Keratinocyte (primary cell): ENCODE measurements at regions not wholly inside any gene's neighbourhood (a gene's known extent, or its start where the extent isn't known, plus 50 kb on each side); places are given as distances from the start of the nearest gene placed in this dataset.

Experiments used
- EZH2 ChIP-seq: IDR thresholded peaks from one replicate; pipeline ENCODE4 v1.6.1; 2012; ENCODE audit warnings: inconsistent platforms, mild to moderate bottlenecking, low read length, moderate library complexity
- TF ChIP-seq, protein P1 (sequence below), 3 experiments: IDR thresholded peaks in 1 of 3; conservative IDR thresholded peaks in 1 of 3; optimal IDR thresholded peaks in 1 of 3; 2 replicates in 2 of 3; 3 replicates in 1 of 3; pipeline versions ENCODE3 to v1.5.1; 2011; ENCODE audit warnings: low read length in 3 of 3, mild to moderate bottlenecking in 3 of 3, moderate library complexity in 2 of 3, control low read depth in 1 of 3, inconsistent platforms in 1 of 3; ENCODE audit not compliant: insufficient read depth in 2 of 3; ENCODE audit errors: extremely low read depth in 1 of 3

GRCh38 chr12:19644571-19644970 is 205.3 kb downstream of the AEBP2 start:
- TF ChIP-seq, protein P1, sequence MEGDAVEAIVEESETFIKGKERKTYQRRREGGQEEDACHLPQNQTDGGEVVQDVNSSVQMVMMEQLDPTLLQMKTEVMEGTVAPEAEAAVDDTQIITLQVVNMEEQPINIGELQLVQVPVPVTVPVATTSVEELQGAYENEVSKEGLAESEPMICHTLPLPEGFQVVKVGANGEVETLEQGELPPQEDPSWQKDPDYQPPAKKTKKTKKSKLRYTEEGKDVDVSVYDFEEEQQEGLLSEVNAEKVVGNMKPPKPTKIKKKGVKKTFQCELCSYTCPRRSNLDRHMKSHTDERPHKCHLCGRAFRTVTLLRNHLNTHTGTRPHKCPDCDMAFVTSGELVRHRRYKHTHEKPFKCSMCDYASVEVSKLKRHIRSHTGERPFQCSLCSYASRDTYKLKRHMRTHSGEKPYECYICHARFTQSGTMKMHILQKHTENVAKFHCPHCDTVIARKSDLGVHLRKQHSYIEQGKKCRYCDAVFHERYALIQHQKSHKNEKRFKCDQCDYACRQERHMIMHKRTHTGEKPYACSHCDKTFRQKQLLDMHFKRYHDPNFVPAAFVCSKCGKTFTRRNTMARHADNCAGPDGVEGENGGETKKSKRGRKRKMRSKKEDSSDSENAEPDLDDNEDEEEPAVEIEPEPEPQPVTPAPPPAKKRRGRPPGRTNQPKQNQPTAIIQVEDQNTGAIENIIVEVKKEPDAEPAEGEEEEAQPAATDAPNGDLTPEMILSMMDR (optimal IDR thresholded peaks at IDR 0.05 in 1 of 3, IDR thresholded peaks at IDR 0.05 in 1 of 3, conservative IDR thresholded peaks at IDR 0.05 in 1 of 3; ENCODE audit: extremely low read depth in 1 of 3, insufficient read depth in 2 of 3, low read length in 3 of 3), result no peak
- TF ChIP-seq EZH2, result no peak
